ENCODE measurements at regions not wholly inside any gene's neighbourhood (a gene's known extent, or its start where the extent isn't known, plus 50 kb on each side); places are given as distances from the start of the nearest gene placed in this dataset.

DNA sequence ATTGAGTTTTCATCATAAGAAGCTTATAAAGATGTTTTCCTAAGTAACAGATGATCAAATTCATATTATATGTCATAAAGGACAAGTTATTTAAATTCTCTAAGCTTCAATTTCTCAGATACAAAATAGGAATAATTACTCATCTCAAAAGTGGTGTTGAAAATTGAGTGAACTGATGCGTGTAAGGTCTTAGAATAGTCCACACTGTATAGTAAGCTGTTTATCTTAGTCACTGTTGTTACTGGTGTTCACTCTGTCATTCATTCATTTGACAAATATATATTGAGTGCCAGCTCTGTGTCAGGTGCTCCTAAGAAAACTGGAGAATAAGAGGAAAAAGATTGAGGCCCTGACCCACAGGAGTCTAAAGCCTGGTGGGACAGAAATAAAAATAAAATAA, 186.3 kb upstream of the BRINP3 start:
- TF ChIP-seq, protein P1, sequence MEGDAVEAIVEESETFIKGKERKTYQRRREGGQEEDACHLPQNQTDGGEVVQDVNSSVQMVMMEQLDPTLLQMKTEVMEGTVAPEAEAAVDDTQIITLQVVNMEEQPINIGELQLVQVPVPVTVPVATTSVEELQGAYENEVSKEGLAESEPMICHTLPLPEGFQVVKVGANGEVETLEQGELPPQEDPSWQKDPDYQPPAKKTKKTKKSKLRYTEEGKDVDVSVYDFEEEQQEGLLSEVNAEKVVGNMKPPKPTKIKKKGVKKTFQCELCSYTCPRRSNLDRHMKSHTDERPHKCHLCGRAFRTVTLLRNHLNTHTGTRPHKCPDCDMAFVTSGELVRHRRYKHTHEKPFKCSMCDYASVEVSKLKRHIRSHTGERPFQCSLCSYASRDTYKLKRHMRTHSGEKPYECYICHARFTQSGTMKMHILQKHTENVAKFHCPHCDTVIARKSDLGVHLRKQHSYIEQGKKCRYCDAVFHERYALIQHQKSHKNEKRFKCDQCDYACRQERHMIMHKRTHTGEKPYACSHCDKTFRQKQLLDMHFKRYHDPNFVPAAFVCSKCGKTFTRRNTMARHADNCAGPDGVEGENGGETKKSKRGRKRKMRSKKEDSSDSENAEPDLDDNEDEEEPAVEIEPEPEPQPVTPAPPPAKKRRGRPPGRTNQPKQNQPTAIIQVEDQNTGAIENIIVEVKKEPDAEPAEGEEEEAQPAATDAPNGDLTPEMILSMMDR (IDR thresholded peaks at IDR 0.05), result no peak
- TF ChIP-seq POLR2AphosphoS5 (IDR thresholded peaks at IDR 0.05; ENCODE audit: low read depth, low read length) (no peak), SIN3A (IDR thresholded peaks at IDR 0.05; ENCODE audit: borderline replicate concordance, insufficient read depth, low read depth, low read length) (no peak), REST (IDR thresholded peaks at IDR 0.05; ENCODE audit: insufficient read depth in 1 of 2, low read depth in 2 of 2, low read length in 1 of 2) (no peak), TCF7L2 (IDR thresholded peaks at IDR 0.05; ENCODE audit: low read depth, low read length) (no peak)
